GM19468 (cell line): ENCODE measurements at regions not wholly inside any gene's neighbourhood (a gene's known extent, or its start where the extent isn't known, plus 50 kb on each side); places are given as distances from the start of the nearest gene placed in this dataset.
"Not testable (repeated sequence)": the region's sequence is repeated elsewhere in the genome, so short reads cannot be mapped to it uniquely, and the experiment has no call there.

Experiments used
- ATAC-seq: cut with Tn5 transposase; IDR thresholded peaks from one replicate; pipeline ENCODE4 v1.9.1; 2021; ENCODE audit warnings: mild to moderate bottlenecking, moderate library complexity, moderate number of reproducible peaks; ENCODE audit not compliant: unreplicated experiment; ENCODE audit errors: extremely low read depth

DNA sequence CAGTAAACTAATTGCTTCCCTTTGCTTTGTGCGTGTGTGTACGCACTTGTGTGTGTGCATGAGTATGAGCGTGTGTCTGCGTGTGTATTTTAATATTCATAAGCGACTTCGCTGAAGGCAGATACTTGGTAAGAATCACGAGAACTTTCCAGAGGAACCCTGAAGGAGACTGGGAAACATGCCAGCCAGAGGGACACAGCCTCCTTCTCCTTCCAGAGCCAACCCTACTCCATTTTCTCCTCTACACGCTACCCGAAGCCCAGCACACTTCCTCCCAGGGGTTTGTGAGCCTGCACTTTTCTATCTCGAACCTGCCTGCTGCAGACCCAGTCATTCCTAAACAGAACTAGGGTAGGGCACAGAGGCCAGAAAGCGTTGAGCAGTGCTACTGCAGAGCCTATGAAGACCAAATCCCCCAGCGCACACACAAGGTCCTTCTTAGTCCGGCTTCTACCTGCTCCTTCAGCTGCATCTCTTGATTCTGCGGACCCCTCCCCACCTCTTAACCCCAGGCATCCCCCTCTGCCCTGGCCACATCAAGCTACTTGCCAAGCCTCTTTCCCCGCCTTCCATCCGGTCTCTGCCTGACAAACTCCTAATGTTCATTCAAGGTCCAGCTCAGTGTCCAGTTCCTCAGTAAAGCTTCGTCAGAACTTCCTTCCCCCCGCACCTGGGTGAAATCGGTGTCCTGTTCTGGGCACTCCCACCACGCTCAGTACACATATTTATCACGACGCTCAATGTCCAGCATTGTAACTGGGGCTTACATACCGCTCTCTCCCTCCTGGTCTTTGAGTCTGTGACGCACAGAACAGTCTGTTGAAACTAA lies 191.8 kb downstream of the FAM43A start:
- ATAC-seq: no peak

DNA sequence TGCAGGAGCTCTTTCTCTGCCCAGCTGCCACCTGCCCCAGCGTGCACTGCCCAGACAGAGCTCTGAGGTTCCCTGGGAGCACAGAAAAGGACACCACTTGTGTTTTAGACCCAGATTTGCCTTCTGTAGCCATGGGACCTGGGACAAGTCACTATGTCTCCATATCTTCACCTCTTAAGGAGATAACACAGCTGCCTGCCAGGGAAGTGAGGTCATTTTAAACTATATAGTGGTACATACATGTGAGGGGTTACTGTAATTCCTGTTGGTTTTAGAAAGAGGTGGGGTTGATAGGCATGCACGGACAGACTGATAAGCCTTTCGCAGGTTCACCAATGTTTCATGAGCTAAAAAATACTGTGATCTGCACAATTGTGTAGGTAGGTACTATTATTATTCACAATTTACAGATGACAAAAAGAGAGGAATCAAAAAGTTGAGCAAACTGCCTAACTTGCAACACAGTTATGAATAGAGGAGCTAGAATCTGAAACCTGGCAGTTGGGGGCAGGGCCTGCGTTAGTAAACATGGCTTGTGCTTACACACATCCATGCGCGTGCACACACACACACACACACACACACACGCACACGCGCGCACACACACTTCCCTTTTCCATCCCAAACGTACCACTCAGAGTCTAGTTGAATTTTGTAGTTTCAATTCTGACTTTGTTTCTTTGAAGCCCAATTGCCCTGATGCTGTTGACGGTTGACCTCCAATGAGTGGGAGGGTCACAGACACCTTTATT lies 193.6 kb downstream of the FAM43A start:
- no peak for ATAC-seq

DNA sequence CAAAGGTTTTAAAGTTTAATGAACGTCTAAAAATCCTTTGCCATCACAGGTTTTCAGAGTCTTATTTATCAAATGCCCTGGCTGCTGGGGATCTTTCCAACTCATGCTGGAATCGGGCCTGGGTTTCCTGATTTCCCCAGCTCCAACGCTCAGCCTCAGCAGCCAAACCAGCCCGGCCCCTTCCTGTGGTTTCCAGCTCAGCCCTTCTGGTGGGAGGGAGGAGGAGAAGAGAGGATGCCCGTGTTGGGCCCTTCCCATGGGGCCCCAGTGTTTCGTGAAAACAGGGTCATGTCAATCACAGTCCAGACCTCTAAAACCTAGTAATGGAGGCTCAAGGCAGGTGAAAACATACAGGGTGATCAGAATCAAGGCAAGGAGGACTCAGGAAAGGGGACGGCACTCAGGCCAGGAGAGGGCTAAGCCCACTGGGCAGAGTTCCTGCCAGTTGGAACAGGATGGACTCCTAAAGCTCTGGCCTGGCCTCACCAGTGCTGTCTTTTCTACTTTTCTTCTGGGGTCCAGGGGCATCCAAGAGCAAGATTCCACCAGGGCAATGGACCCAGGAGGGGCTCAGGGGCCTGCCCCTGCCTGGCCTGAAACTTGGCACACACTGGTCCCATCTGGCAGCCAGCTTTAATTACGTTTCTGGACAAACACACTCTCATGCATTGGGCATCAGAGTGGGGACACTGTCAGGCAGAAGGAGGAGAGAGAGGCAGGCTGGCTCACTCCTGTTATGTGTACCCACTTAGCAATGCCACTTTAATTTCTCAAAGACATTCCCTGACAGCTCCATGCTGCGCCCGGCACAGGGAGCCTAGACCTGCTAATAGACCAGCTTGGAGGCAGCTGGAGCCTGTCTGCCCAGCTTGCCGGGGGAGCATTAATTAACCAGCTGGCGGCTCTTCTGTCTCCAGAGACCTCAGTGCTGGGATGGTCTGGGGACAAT lies 194.6 kb downstream of the FAM43A start:
- no peak for ATAC-seq

DNA sequence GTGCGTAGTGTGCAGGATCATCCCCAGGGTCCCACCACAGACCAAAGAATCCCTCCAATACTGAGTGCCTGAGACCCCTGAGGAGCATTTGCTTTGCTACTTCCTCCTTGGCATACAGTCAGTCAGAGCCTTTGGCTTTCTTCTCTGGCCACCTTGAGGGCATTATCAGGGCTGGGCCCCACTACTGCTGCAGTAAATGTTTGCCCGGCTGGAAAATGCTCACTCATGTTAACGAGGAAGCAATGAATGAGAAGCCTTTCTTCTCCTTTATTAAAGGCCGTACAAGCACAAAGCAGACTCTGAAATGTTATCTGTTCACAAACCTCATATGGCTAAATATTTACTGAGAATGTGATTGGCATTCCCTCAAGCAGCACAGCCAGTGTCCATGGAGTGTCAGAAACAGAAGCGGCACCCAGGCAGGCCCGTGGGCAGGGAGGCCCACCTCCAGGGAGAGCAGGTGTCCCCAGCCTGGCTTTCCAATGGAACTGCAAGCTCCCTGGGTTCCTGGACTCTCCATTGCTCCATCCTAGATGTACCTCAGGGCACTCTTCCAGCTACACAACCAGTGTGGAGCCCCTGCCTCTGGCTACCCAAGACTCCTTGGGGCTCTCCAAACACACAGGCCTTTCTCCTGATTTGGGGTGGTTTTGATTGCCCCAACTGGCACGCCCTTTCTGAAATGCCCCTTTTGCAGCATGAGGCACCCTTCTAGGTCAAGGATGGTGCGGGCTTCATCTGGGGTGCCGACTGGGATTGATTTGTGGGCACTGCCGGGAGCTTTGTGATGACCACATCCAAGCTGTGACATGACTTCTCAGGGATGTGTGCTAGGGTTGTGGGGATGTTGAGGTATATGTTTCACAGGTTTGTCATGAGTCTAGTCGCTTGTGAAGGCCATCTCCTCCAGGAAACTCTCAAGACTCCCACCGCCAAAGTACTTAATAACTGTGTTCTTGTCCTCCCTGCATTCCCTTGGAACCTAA lies 195.6 kb downstream of the FAM43A start:
- no peak for ATAC-seq

DNA sequence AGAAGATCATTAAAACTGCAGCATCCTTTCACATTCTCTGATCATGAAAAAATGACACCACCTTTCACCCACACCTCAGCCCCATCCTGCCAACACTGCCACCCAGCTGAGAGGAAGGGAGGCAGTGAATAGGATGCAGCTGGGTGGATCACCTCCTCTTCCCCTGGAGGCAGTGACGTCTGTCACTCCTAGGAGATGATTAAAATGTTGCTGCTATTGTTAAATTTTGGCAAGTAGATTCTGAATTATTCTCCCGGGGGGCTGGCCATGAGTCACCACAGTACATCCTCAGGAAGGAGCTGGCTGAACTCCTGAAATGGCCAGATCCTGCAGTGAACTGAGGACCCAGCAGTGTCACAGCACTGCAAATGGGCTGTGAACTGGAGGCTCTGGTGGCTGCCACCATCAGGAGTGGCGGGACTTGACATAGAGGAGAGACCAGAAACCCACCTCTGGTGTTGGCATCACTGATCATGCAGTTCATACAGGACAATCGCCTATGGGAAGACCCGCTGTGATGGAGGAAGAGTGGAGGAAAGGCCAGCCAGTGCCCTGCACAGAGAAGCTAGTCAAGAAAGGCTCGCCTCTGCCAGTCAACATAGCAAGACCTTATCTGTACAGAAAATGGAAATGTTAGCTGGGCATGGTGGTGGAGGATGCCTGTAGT lies 199.1 kb downstream of the FAM43A start:
- no peak for ATAC-seq

DNA sequence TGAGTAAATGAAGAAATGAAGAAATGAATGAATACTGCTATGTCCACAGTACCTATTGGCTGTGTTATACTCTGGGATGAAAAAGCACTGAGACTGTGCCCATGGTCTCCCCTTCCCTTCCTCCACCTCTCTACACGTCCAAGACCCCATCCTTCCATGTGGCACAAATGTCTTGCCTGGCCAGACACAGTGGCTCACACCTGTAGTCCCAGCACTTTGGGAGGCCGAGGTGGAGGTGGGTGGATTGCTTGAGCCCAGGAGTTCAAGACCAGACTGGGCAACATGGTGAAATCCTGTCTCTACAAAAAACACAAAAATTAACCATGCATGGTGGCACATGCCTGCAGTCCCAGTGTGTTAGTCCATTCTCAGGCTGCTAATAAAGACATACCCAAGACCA lies 200.1 kb downstream of the FAM43A start:
- no peak for ATAC-seq

DNA sequence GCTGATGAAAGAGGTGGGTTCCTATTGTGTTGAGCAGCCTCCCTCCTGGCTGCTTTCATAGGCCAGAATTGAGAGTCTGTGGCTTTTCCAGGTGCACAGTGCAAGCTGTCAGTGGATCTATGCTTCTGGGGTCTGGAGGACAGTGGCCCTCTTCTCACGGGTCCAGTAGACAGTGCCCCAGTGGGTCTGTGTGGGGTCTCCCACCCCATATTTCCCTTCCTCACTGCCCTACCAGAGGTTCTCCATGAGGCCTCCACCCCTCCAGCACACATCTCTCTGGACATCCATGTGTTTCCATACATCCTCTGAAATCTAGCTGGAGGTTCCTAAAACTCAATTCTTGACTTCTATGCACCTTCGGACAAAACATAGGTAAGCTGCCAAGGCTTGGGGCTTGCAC lies 201.2 kb downstream of the FAM43A start:
- no peak for ATAC-seq

DNA sequence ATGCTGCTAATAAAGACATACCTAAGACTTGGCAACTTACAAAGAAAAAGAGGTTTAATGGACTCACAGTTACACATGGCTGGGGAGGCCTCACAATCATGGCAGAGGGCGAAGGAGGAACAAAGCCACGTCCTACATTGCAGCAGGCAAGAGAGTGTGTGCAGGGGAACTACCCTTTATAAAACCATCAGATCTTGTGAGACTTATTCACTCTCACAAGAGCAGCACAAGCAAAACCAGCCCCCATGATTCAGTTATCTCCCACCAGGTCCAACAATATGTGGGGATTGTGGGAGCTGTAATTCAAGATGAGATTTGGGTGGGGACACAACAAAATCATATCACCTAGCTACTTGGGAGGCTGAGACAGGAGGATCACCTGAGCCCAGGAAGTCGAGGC lies 202.4 kb downstream of the FAM43A start:
- not testable (repeated sequence) for ATAC-seq

DNA sequence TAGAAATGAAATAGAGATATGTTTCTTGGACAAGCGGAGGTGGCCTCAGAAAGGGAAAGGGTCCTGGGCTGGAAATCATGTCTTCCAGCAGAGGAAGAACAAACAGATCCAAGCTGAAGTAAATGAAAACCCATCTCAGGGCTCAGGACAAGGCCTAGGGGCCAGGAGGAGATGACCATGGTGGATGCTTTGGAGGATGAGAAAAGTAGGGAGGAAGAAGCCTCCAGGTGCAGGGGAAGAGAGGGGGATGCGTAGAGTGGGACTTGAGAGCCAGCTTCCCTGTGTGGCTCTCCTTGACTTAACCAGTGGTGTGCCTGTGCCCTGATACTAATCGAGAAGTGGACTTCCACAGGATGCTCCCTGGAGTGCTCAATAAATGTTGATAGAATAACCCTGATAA lies 203.2 kb downstream of the FAM43A start:
- no peak for ATAC-seq

DNA sequence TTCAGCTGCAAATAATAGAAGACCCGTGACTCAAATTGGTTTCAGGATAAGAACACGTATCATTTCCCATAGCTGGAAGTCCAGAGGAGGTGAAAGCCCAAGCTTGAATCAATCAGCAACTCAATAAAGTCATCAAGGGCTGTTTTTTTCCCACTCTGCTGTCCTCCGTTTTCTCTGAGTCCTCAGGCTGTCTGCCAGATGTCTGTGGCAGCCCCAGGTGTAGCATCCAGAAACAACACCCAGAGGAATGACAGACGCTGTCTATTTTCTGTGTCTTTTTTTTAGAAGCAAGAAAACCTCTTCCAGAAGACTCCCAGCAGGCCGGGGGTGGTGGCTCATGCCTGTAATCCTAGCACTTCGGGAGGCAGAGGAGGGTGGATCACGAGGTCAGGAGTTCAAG lies 204.4 kb downstream of the FAM43A start:
- no peak for ATAC-seq

DNA sequence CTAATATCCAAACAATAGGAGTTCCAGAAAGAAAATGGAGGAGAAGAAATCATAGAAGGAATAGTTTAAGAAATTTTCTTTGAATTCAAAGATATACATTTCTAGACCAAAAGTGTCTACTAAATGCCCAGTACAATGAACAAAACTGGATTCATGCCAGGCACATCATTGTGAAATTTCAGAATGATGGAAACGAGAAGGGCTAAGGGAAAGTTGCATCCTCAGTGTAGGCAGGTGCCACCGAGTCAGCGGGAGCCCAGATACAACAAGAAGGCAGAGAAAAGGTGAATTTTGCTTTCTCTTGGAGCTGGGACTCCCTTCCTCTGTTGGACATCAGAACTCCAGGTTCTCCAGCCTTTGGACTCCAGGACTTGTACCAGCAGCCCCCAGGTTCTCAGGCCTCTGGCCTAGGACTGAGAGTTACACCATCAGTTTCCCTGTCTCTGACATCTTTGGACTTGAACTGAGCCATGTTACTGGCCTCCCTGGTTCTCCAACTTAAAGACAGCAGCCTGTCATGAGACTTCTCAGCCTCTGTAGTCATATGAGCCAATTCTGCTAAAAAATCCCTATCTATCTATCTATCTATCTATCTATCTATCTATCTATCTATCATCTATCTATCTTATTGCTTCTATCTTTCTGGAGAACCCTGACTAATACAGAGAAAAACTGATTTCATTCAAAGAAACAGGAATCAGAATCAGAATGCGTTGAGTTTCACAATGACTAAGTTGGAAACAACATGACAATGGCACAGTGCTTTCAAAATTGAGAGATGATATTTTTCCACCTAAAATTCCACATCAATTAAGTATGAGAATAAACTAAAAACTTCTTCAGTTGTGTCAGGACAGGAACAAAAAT lies 207.7 kb downstream of the FAM43A start:
- ATAC-seq: no peak

DNA sequence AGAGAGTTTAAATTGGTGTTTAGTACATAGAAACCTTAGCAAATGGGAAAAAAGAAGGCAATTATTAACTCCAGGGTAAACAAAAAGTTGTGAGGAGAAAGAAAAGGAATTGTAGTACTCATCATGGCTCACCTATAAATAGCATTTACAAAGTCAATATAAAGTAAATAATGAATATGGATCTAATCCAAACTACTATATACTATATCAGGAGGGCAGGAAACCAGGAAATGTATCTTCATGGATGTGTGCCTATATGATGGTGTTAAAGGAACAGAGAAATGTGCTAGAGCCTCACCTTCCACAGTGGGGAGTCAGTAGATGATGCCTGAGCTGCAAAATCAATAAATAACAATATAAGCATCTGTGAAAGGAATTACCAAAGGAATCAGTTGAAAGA lies 208.9 kb downstream of the FAM43A start:
- ATAC-seq: no peak

DNA sequence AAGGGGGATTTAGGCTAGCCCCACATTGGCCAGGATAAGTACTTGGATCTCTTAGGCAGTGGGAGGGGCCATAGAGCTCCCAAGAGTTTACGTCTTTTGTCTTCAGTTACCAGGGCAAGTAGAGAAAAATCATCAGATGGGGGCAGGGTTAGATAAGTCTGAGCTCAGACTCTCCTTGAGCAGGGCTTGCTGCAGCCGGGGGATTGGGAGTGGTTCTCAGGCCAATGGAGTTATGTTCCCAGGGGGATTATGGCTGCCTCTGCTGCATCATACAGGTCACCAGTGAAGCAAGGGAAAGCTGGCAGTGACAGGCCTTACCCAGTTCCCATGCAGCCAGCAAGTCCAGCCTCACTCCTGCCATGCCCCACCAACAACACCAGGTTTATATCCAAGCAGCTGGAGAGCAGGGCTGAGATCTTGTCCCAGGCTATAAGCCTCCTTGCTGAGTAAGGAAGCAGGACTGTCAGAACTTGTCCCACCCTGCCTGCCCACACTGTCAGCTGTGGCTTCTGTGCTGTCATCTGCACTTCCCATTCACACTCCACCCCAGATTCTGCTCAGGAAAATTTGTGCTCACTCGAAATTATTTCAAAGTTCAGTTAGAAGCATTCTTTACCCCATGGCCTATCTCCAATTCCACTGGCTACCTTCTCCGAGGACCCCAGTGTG lies 215.3 kb downstream of the FAM43A start:
- ATAC-seq: no peak

DNA sequence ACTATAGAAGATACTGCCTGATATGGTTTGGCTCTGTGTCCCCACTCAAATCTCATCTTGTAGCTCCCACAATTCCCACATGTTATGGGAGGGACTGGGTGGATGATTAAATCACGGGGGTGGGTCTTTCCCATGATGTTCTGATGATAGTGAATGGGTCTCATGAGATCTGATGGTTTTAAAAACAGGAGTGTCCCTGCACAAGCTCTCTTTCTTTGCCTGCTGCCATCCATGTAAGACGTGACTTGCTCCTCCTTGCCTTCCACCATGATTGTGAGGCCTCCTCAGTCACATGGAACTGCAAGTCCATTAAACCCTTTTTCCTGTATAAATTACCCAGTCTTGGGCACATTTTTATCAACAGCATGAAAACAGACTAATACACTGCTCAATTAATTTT lies 217.8 kb downstream of the FAM43A start:
- ATAC-seq: not testable (repeated sequence)

DNA sequence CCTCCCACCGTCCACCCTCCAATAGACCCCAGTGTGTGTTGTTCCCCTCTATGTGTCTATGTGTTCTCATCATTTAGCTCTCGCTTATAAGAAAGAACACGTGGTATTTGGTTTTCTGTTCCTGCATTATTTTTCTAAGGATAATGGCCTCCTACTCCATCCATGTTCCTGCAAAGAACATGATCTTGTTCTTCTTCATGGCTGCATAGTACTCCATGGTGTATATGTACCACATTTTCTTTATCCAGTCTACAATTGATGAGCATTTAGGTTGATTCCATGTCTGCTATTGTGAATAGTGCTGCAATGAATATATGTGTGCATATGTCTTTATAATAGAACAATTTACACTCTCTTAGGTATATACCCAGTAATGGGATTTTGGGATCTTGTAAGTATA lies 219.3 kb downstream of the FAM43A start:
- ATAC-seq: not testable (repeated sequence)

DNA sequence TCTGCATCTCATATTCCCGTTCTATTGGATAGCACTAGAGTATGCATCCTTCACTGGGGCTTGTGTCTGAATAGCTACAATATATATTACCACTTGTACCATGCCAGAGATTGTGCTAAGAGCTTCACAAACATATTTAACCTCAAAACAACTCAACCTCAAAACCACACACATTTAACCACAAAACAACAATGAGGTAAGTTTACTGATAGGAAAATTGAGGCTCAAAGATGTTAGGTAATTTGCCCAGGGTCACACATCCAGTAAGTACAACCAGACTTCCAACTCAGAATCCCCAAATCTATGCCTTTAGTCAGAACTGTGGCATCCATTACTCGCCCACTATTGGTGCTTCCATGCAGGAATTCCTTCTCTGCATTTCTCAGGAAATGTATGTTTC lies 220.0 kb downstream of the FAM43A start:
- ATAC-seq: no peak

DNA sequence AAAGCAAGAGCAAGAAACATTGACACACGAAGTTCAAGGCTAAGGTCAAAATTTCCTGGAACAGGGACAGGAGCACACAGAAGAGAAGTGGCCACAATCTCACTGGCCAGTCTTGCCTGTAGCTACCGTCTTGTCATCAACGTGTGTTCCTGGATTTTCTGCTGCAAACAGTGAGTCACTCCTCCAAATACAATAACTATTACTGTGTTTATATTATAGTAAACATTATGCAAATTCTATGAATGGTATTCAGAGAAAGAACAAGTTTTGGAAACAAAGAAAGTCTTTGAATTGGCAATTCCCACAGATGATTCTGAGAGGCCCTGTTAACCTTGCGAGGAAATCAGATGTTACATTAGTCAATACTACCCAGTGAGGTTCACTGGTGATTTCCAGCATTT lies 220.5 kb downstream of the FAM43A start:
- no peak for ATAC-seq
